GM23338 (cell line): ENCODE measurements at regions not wholly inside any gene's neighbourhood (a gene's known extent, or its start where the extent isn't known, plus 50 kb on each side); places are given as distances from the start of the nearest gene placed in this dataset.

Source experiments
- ATAC-seq: fragments of 200-7000 bp; cut with Tn5 transposase; 3 replicates; pipeline ENCODE4 v1.9.1; 2020
- DNase-seq: peaks from one replicate; pipeline ENCODE4 v3.0.0-alpha.2; 2015; ENCODE audit warnings: low spot score
- H2AFZ ChIP-seq: fragments of 200-600 bp; sonication (generic); 2 replicates; pipeline ENCODE4 v1.8.0; 2016; ENCODE audit warnings: antibody characterized with exemption, mild to moderate bottlenecking, moderate library complexity
- H3F3A ChIP-seq: fragments of 200-600 bp; sonication (generic); replicated peaks from 2 replicates; pipeline ENCODE4 v1.8.0; 2017; ENCODE audit warnings: antibody characterized with exemption, mixed run types, low read depth
- H3K27ac ChIP-seq: fragments of 200-600 bp; sonication (generic); 2 replicates; pipeline ENCODE4 v1.6.1; 2016; ENCODE audit warnings: low read depth
- H3K27me3 ChIP-seq: fragments of 200-600 bp; sonication (generic); 2 replicates; pipeline ENCODE4 v1.8.0; 2016; ENCODE audit warnings: mild to moderate bottlenecking, mixed run types, moderate library complexity; ENCODE audit not compliant: insufficient read depth
- H3K36me3 ChIP-seq: fragments of 200-600 bp; sonication (generic); 2 replicates; pipeline ENCODE4 v1.8.0; 2016; ENCODE audit warnings: mild to moderate bottlenecking; ENCODE audit not compliant: insufficient read depth
- H3K4me1 ChIP-seq: fragments of 200-600 bp; sonication (generic); 2 replicates; pipeline ENCODE4 v1.8.0; 2016; ENCODE audit warnings: mild to moderate bottlenecking, moderate library complexity; ENCODE audit not compliant: insufficient read depth
- H3K4me2 ChIP-seq: fragments of 200-600 bp; sonication (generic); 2 replicates; pipeline ENCODE4 v1.7.1; 2017; ENCODE audit warnings: mixed run types
- H3K4me3 ChIP-seq: fragments of 200-600 bp; sonication (generic); 2 replicates; pipeline ENCODE4 v1.6.1; 2016; ENCODE audit warnings: mixed run types
- H3K79me2 ChIP-seq: fragments of 200-600 bp; sonication (generic); replicated peaks from 2 replicates; pipeline ENCODE4 v1.8.0; 2017; ENCODE audit warnings: mild to moderate bottlenecking; ENCODE audit not compliant: insufficient read depth
- H3K9me2 ChIP-seq: fragments of 200-600 bp; sonication (generic); 2 replicates; pipeline ENCODE4 v1.8.0; 2017; ENCODE audit not compliant: insufficient read depth
- H4K20me1 ChIP-seq: fragments of 200-600 bp; sonication (generic); replicated peaks from 2 replicates; pipeline ENCODE4 v1.8.0; 2017; ENCODE audit warnings: mild to moderate bottlenecking; ENCODE audit not compliant: insufficient read depth
- H3K27ac Mint-ChIP-seq: 2 replicates; pipeline ENCODE4 v1.8.0; 2020; ENCODE audit warnings: inconsistent platforms, mild to moderate bottlenecking, moderate library complexity, mixed read lengths
- H3K27me3 Mint-ChIP-seq: 3 replicates; pipeline ENCODE4 v1.8.0; 2022; ENCODE audit warnings: low read depth, mild to moderate bottlenecking, moderate library complexity, mixed read lengths, inconsistent platforms; ENCODE audit not compliant: insufficient read depth, poor library complexity
- H3K36me3 Mint-ChIP-seq: 3 replicates; pipeline ENCODE4 v1.8.0; 2021; ENCODE audit warnings: low read depth, mild to moderate bottlenecking, inconsistent platforms, moderate library complexity, mixed read lengths
- H3K4me1 Mint-ChIP-seq: 3 replicates; pipeline ENCODE4 v1.8.0; 2020; ENCODE audit warnings: mild to moderate bottlenecking, inconsistent platforms, mixed read lengths
- H3K4me3 Mint-ChIP-seq: 3 replicates; pipeline ENCODE4 v1.8.0; 2021; ENCODE audit warnings: moderate library complexity, mild to moderate bottlenecking, inconsistent platforms, mixed read lengths
- H3K9me3 Mint-ChIP-seq: 3 replicates; pipeline ENCODE4 v1.8.0; 2020; ENCODE audit warnings: moderate library complexity, mild to moderate bottlenecking, inconsistent platforms, mixed read lengths
- CREB1 ChIP-seq: fragments of 250-450 bp; sonication (Bioruptor Pico); IDR thresholded peaks from 2 replicates; pipeline ENCODE4 v1.5.0; 2020; ENCODE audit warnings: low read depth, mild to moderate bottlenecking, moderate library complexity
- CTCF ChIP-seq, 2 experiments: fragments of 200-600 bp in 1 of 2; sonication (generic) in 1 of 2; conservative IDR thresholded peaks; 2 replicates each; pipeline versions ENCODE4 v1.5.1 to v1.6.1; 2016 to 2017; ENCODE audit warnings: antibody characterized with exemption in 2 of 2, low read depth in 2 of 2, mild to moderate bottlenecking in 2 of 2, moderate library complexity in 1 of 2
- ETS1 ChIP-seq: IDR thresholded peaks from 2 replicates; pipeline ENCODE4 v1.6.1; 2016; ENCODE audit warnings: antibody characterized with exemption
- EZH2 ChIP-seq: fragments of 200-600 bp; sonication (generic); IDR thresholded peaks from one replicate; pipeline ENCODE4 v1.8.0; 2017; ENCODE audit warnings: antibody characterized with exemption, mild to moderate bottlenecking, low read depth; ENCODE audit not compliant: unreplicated experiment
- EZH2phosphoT487 ChIP-seq: fragments of 200-600 bp; sonication (generic); IDR thresholded peaks from one replicate; pipeline ENCODE4 v1.8.1; 2018; ENCODE audit warnings: antibody characterized with exemption; ENCODE audit not compliant: unreplicated experiment
- JUNB ChIP-seq: IDR thresholded peaks from one replicate; pipeline ENCODE4 v1.6.1; 2016; ENCODE audit warnings: antibody characterized with exemption; ENCODE audit not compliant: unreplicated experiment
- NANOG ChIP-seq: IDR thresholded peaks from 2 replicates; pipeline ENCODE4 v1.6.1; 2016; ENCODE audit warnings: antibody characterized with exemption, borderline replicate concordance
- POLR2AphosphoS5 ChIP-seq: IDR thresholded peaks from 2 replicates; pipeline ENCODE4 v1.6.1; 2016; ENCODE audit warnings: antibody characterized with exemption, low read depth
- REST ChIP-seq: IDR thresholded peaks from one replicate; pipeline ENCODE4 v1.6.1; 2018; ENCODE audit warnings: antibody characterized with exemption; ENCODE audit not compliant: unreplicated experiment
- STAT1 ChIP-seq: IDR thresholded peaks from one replicate; pipeline ENCODE4 v1.6.1; 2016; ENCODE audit warnings: antibody characterized with exemption; ENCODE audit not compliant: unreplicated experiment
- ZNF114 ChIP-seq: fragments of 250-450 bp; sonication (Bioruptor Pico); IDR thresholded peaks from 2 replicates; pipeline ENCODE4 v1.5.0; 2020; ENCODE audit warnings: mild to moderate bottlenecking, moderate library complexity
- ZNF331 ChIP-seq: fragments of 250-450 bp; sonication (Bioruptor Pico); IDR thresholded peaks from 2 replicates; pipeline ENCODE4 v1.5.0; 2020; ENCODE audit warnings: low read depth, mild to moderate bottlenecking, moderate library complexity
- ZNF462 ChIP-seq: fragments of 250-450 bp; sonication (Bioruptor Pico); IDR thresholded peaks from 2 replicates; pipeline ENCODE4 v1.5.0; 2020; ENCODE audit warnings: mild to moderate bottlenecking, moderate library complexity

GRCh38 chr15:29490747-29491471 is 221.3 kb upstream of the NSMCE3 start:
- DNase-seq (no peak), ATAC-seq (no peak)
- no peaks in the 10 kb centered on the region; the same call in 1 of the 2 replicates for H3K36me3 ChIP-seq
- Mint-ChIP-seq H3K27ac (no peak overlapping the region), H3K27me3 (no peaks in the 10 kb centered on the region), H3K4me3 (no peak overlapping the region), H3K9me3 (peaks cover 16% of the 10 kb centered on the region), H3K4me1 (peaks cover 2% of the 10 kb centered on the region; the same call in 1 of the 3 replicates), H3K36me3 (peaks cover 8% of the 10 kb centered on the region)
- H3F3A ChIP-seq = no peaks in the 10 kb centered on the region
- H3K79me2 ChIP-seq = no peaks in the 10 kb centered on the region
- H3K9me2 ChIP-seq = 0 out of 2 replicates have a peak, but pooled peaks cover 4% of the 10 kb centered on the region
- H3K4me3 ChIP-seq = no peak overlapping the region
- H3K4me2 ChIP-seq = no peak overlapping the region
- H2AFZ ChIP-seq = no peak overlapping the region
- no peaks in the 10 kb centered on the region; the same call in 1 of the 2 replicates for H4K20me1 ChIP-seq
- no peak overlapping the region for H3K27ac ChIP-seq
- H3K4me1 ChIP-seq = 0 out of 2 replicates have a peak, but pooled peaks cover 3% of the 10 kb centered on the region
- TF ChIP-seq JUNB (no peak), ZNF462 (CRISPR knock-in tag) (no peak), ETS1 (no peak), POLR2AphosphoS5 (no peak), NANOG (no peak), CTCF (conservative IDR thresholded peaks at IDR 0.05; ENCODE audit: low read depth in 2 of 2) (no peak), STAT1 (no peak), ZNF114 (no peak), REST (no peak), EZH2phosphoT487 (no peak), EZH2 (no peak), ZNF331 (CRISPR knock-in tag) (no peak), CREB1 (CRISPR knock-in tag) (no peak)
- no peaks in the 10 kb centered on the region for H3K27me3 ChIP-seq
